Calu3 (cell line): ENCODE measurements at regions not wholly inside any gene's neighbourhood (a gene's known extent, or its start where the extent isn't known, plus 50 kb on each side); places are given as distances from the start of the nearest gene placed in this dataset.

ENCODE experiments used
- BruUV-seq: library from RNA; stranded (reverse); fragments of 400-500 nt; replicated peaks from 2 replicates; lab custom pipeline; 2021; lab: Mats Ljungman, UMichigan
- CTCF ChIA-PET: fragments of 300-600 bp; sonication (Branson Sonifier 250); formaldehyde crosslinking; loops from one replicate; lab custom pipeline; 2022; ENCODE audit warnings: antibody characterized with exemption; lab: Charles Lee
- DNase-seq: peaks from one replicate; pipeline ENCODE4 v3.0.0; 2022
- H3K27ac Mint-ChIP-seq: one replicate; pipeline ENCODE4 v1.8.0; 2022; ENCODE audit warnings: mixed read lengths; ENCODE audit not compliant: unreplicated experiment
- H3K27me3 Mint-ChIP-seq: one replicate; pipeline ENCODE4 v1.8.0; 2022; ENCODE audit warnings: mixed read lengths; ENCODE audit not compliant: unreplicated experiment
- H3K36me3 Mint-ChIP-seq: one replicate; pipeline ENCODE4 v1.8.0; 2022; ENCODE audit warnings: mild to moderate bottlenecking, moderate library complexity, mixed read lengths; ENCODE audit not compliant: insufficient read depth, unreplicated experiment
- H3K4me1 Mint-ChIP-seq: one replicate; pipeline ENCODE4 v1.8.0; 2022; ENCODE audit warnings: mild to moderate bottlenecking, low read depth, mixed read lengths; ENCODE audit not compliant: unreplicated experiment
- H3K4me3 Mint-ChIP-seq: one replicate; pipeline ENCODE4 v1.8.0; 2022; ENCODE audit warnings: mild to moderate bottlenecking, low read depth, moderate library complexity, mixed read lengths; ENCODE audit not compliant: unreplicated experiment
- H3K9me3 Mint-ChIP-seq: one replicate; pipeline ENCODE4 v1.8.0; 2022; ENCODE audit warnings: low read depth, mixed read lengths; ENCODE audit not compliant: unreplicated experiment
- CTCF ChIP-seq: fragments of 200-600 bp; IDR thresholded peaks from one replicate; pipeline ENCODE4 v1.8.0; 2022; ENCODE audit warnings: antibody characterized with exemption; ENCODE audit not compliant: unreplicated experiment
- intact Hi-C: fragments of 100-400 bp; cut with micrococcal nuclease; formaldehyde crosslinking; loops from one replicate; pipeline ENCODE4 v1.10.0; 2022; ENCODE audit not compliant: unreplicated experiment

- Mint-ChIP-seq H3K27me3 (no peaks in the 10 kb centered on the region), H3K9me3 (peaks cover 8% of the 10 kb centered on the region), H3K4me1 (no peaks in the 10 kb centered on the region), H3K27ac (no peak overlapping the region), H3K4me3 (no peak overlapping the region), H3K36me3 (no peaks in the 10 kb centered on the region)
- no TSS peak for BruUV-seq
- intact Hi-C loops: no loop called here
- CTCF ChIA-PET: no interaction called here
- no peak for TF ChIP-seq CTCF
- no peak for DNase-seq
These were observed 587.2 kb upstream of the MKI67 start for GRCh38 chr10:128713471-128713870.

GRCh38 chr10:128713874-128714570, 587.8 kb upstream of the MKI67 start:
- intact Hi-C loops: no loop called here
- no peak for DNase-seq
- H3K27me3 Mint-ChIP-seq: no peaks in the 10 kb centered on the region
- no peaks in the 10 kb centered on the region for H3K4me1 Mint-ChIP-seq
- no TSS peak for BruUV-seq
- peaks cover 13% of the 10 kb centered on the region for H3K9me3 Mint-ChIP-seq
- no peak overlapping the region for H3K4me3 Mint-ChIP-seq
- H3K27ac Mint-ChIP-seq: no peak overlapping the region
- no peaks in the 10 kb centered on the region for H3K36me3 Mint-ChIP-seq
- CTCF ChIA-PET: no interaction called here
- TF ChIP-seq CTCF: no peak

GRCh38 chr10:128714644-128715415, 588.6 kb upstream of the MKI67 start:
- no peak for TF ChIP-seq CTCF
- no peaks in the 10 kb centered on the region for H3K36me3 Mint-ChIP-seq
- no peaks in the 10 kb centered on the region for H3K4me1 Mint-ChIP-seq
- peaks cover 10% of the 10 kb centered on the region for H3K9me3 Mint-ChIP-seq
- H3K4me3 Mint-ChIP-seq: no peak overlapping the region
- CTCF ChIA-PET: no interaction called here
- BruUV-seq: no TSS peak
- no peak overlapping the region for H3K27ac Mint-ChIP-seq
- no peak for DNase-seq
- no peaks in the 10 kb centered on the region for H3K27me3 Mint-ChIP-seq
- intact Hi-C loops: no loop called here

- no peak overlapping the region for H3K4me3 Mint-ChIP-seq
- no TSS peak for BruUV-seq
- CTCF ChIA-PET: no interaction called here
- H3K27me3 Mint-ChIP-seq: no peaks in the 10 kb centered on the region
- H3K9me3 Mint-ChIP-seq: peaks cover 14% of the 10 kb centered on the region
- no peaks in the 10 kb centered on the region for H3K4me1 Mint-ChIP-seq
- DNase-seq: no peak
- no peaks in the 10 kb centered on the region for H3K36me3 Mint-ChIP-seq
- TF ChIP-seq CTCF: no peak
- no peak overlapping the region for H3K27ac Mint-ChIP-seq
- intact Hi-C loops: no loop called here
These were observed 590.0 kb upstream of the MKI67 start for GRCh38 chr10:128716181-128716580.
